Cardiac septum (tissue), 1 donor: ENCODE measurements at regions not wholly inside any gene's neighbourhood (a gene's known extent, or its start where the extent isn't known, plus 50 kb on each side); places are given as distances from the start of the nearest gene placed in this dataset.
A peak's percentile ranks its signal among the peaks of the same experiment; 100 is the strongest.

ENCODE experiments used
- DNase-seq: peaks from one replicate; pipeline ENCODE4 v3.0.0-alpha.2; 2020; ENCODE audit warnings: low spot score
- intact Hi-C: fragments of 100-400 bp; cut with DNase I; formaldehyde crosslinking; loops from one replicate; pipeline ENCODE4 v1.14.0; 2022
- donor health status: DM: no; HTN: no; CAD: no.

GRCh38 chr22:49426618-49427266, 400.9 kb downstream of the BRD1 start:
- peak; percentile 15 for DNase-seq
- intact Hi-C loops, result no loop called here

- peak; percentile 29 for DNase-seq
- intact Hi-C loops, result no loop called here
Measured at GRCh38 chr22:49426098-49426497, 401.6 kb downstream of the BRD1 start.

GRCh38 chr22:49425356-49425755, 402.3 kb downstream of the BRD1 start:
- intact Hi-C loops, result no loop called here
- no peak for DNase-seq

GRCh38 chr22:49424893-49425270, 402.8 kb downstream of the BRD1 start:
- DNase-seq, result no peak
- intact Hi-C loops, result no loop called here

- intact Hi-C loops, result no loop called here
- DNase-seq, result no peak
Measured at GRCh38 chr22:49423125-49423650, 404.5 kb downstream of the BRD1 start.

GRCh38 chr22:49422701-49423100, 405.0 kb downstream of the BRD1 start:
- intact Hi-C loops, result no loop called here
- DNase-seq, result no peak

- no peak for DNase-seq
- intact Hi-C loops, result no loop called here
Measured at GRCh38 chr22:49420651-49421050, 407.0 kb downstream of the BRD1 start.

GRCh38 chr22:49419661-49420060, 408.0 kb downstream of the BRD1 start:
- intact Hi-C loops, result no loop called here
- DNase-seq, result peak; percentile 41

GRCh38 chr22:49418943-49419342, 408.7 kb downstream of the BRD1 start:
- intact Hi-C loops, result no loop called here
- peak; percentile 36 for DNase-seq

- DNase-seq, result peak; percentile 44
- intact Hi-C loops, result no loop called here
Measured at GRCh38 chr22:49418341-49418894, 409.3 kb downstream of the BRD1 start.

- peak; percentile 19 for DNase-seq
- intact Hi-C loops, result no loop called here
Measured at GRCh38 chr22:49417833-49418232, 409.8 kb downstream of the BRD1 start.

GRCh38 chr22:49417326-49417725, 410.3 kb downstream of the BRD1 start:
- peak; percentile 69 for DNase-seq
- intact Hi-C loops, result no loop called here

- DNase-seq, result peak; percentile 74
- intact Hi-C loops, result no loop called here
Measured at GRCh38 chr22:49415151-49415951, 412.3 kb downstream of the BRD1 start.

GRCh38 chr22:49413551-49413950, 414.1 kb downstream of the BRD1 start:
- intact Hi-C loops, result no loop called here
- no peak for DNase-seq

GRCh38 chr22:49413146-49413545, 414.5 kb downstream of the BRD1 start:
- DNase-seq, result peak; percentile 33
- intact Hi-C loops, result no loop called here

- DNase-seq, result peak; percentile 57
- intact Hi-C loops, result no loop called here
Measured at GRCh38 chr22:49412236-49412635, 415.4 kb downstream of the BRD1 start.

- intact Hi-C loops, result no loop called here
- no peak for DNase-seq
Measured at GRCh38 chr22:49411236-49411635, 416.4 kb downstream of the BRD1 start.

GRCh38 chr22:49408102-49408836, 419.4 kb downstream of the BRD1 start:
- intact Hi-C loops, result no loop called here
- no peak for DNase-seq

- intact Hi-C loops, result no loop called here
Measured at GRCh38 chr22:49406879-49407587, 420.6 kb downstream of the BRD1 start.

More at GRCh38 chr22:49406879-49407587, 420.6 kb downstream of the BRD1 start:
- DNase-seq, result peak; percentile 66
